ENCODE measurements at regions not wholly inside any gene's neighbourhood (a gene's known extent, or its start where the extent isn't known, plus 50 kb on each side); places are given as distances from the start of the nearest gene placed in this dataset.
A peak's percentile ranks its signal among the peaks of the same experiment; 100 is the strongest.
"Not testable (repeated sequence)": the region's sequence is repeated elsewhere in the genome, so short reads cannot be mapped to it uniquely, and the experiment has no call there.

- DNase-seq (ENCODE audit: low read depth), result no peak
Observed at GRCh38 chr1:197985351-197985750, 68.2 kb downstream of the LHX9 start.

DNA sequence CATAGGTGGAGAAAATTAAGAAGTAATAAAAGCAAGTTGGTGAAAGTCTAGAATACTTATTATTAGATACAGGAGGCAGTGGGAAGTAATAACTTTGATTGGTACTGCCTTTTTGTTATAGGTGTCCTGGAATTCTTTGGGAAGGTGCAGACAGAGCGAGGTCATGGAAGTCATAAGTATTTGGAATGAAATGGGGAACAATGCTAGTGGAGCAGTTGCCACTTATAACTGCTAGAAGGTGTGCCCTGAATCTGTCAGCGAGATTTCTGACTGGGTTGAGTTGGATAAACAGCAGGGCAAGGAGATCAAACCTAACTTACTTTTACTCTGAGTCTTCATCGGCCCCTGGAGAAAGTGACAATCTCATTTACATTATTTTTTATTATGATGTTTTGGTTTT, 69.6 kb downstream of the LHX9 start:
- DNase-seq (ENCODE audit: low read depth), result no peak

- no peak for DNase-seq (ENCODE audit: low read depth)
Observed at GRCh38 chr1:197987294-197987693, 70.1 kb downstream of the LHX9 start.

DNA sequence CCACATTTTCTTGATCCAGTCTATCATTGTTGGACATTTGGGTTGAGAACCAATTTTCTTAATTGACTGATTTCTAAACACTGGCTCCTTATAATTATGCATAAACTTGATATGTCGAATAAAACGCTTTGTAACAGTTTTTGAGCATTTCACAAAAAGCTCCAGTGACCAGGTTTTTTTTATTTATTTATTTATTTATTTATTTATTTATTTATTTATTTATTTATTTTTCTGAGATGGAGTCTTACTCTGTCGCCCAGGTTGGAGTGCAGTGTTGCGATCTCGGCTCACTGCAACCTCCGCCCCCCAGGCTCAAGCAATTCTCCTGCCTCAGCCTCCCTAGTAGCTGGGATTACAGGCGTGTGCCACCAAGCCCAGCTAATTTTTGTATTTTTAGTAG, 71.4 kb downstream of the LHX9 start:
- DNase-seq (ENCODE audit: low read depth), result not testable (repeated sequence)

- no peak for DNase-seq (ENCODE audit: low read depth)
Observed at GRCh38 chr1:197989058-197989457, 71.9 kb downstream of the LHX9 start.

DNA sequence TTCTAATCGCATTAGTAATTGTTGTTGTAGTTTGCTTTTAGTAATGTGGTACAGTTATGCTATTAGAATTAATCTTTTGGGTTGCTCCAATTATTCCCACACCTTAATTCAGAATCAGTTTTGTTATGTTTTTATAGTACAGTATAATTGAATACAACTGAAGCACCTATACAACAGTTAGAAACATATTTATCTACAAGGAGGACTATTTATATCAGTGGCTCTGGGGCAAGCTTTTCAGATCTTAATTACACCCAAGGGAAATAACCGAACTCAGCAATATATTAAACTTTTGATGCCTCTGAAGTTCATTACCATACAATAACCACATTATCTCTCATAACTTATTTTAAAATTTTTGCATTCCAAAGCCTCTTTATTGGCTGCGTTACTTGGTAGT, 74.4 kb downstream of the LHX9 start:
- DNase-seq (ENCODE audit: low read depth), result no peak

GRCh38 chr1:197994907-197995407, 77.8 kb downstream of the LHX9 start:
- DNase-seq (ENCODE audit: low read depth), result no peak

DNA sequence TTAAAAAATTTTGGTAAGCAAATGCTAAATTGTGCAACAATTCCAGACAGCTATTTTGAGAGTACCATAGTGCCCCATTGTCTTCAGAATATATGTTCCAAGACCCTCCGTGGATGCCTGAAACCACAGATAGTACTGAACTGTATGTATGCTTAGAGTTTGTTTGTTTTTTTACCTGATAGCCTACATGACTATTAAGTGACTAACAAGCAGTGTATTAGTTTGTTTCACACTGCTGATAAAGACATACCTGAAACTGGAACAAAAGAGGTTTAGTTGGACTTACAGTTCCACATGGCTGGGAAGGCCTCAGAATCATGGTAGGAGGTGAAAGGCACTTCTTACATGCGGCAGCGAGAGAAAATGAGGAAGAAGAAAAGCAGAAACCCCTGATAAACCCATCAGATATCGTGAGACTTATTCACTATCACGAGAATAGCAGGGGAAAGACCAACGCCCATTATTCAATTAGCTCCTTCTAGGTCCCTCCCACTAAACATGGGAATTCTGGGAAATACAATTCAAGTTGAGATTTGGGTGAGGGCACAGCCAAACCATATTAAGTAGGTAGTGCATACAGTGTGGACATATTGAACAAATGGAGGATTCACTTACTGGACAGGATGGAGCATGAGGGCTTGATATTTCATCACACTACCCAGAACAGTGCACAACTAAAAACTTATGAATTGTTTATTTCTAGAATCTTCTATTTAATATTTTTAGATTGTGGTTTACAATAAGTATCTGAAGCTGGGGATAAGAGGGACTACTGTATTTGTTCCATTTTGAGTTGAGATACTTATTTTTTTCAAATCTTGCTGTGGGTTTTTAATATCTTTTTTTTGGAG, 78.5 kb downstream of the LHX9 start:
- DNase-seq (ENCODE audit: low read depth), result no peak

- DNase-seq (ENCODE audit: low read depth), result not testable (repeated sequence)
Observed at GRCh38 chr1:197996259-197996512, 79.0 kb downstream of the LHX9 start.

DNA sequence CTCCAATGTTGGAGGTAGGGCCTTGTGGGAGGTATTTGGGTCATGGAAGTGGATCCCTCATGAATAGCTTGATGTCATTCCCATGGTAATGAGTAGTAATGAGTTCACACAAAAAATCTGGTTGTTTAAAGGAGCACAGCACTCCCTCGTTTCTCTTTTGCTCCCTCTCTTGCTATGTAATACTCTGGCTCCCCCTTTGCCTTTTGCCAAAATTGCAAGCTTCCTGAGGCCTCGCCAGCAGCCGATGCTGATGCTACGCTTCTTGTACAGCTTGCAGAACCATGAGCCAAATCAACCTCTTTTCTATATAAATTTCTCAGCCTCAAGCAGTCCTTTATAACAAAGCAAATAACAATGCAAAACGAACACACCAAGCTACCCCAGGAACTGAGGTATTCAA, 80.9 kb downstream of the LHX9 start:
- no peak for DNase-seq (ENCODE audit: low read depth)

DNA sequence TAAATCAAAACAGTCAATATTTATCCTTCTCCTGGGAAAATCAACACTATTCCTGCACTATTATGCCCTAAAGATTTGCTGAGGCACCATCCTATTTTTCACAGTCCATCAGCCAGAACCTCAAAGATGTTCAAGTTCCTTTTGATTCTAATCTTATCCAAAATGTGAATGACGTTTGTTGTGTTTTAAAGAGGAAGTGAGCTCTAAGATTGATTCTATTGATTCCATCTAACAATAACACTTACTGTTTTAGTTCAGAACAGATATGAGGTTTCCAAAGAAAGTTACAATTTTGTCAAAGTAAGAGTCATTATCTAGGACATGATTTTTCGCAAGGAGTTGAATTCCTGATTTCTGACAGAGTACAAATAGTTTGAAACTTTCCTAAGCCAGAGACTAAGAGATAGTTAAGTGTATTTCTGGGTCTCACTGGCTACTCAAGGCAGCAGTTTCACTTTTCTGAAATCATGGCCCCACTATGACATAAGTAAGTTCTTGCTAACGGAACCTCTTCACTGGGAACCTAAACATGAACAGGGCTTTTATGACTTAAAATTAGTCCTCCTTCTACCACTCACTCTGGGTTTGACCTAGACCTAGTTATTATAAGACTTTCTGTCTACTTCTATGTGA, 84.7 kb downstream of the LHX9 start:
- peak; percentile 87 for DNase-seq (ENCODE audit: low read depth)

- DNase-seq (ENCODE audit: low read depth), result no peak
Observed at GRCh38 chr1:198003468-198003867, 86.3 kb downstream of the LHX9 start.

GRCh38 chr1:198007011-198007410, 89.8 kb downstream of the LHX9 start:
- no peak for DNase-seq (ENCODE audit: low read depth)

DNA sequence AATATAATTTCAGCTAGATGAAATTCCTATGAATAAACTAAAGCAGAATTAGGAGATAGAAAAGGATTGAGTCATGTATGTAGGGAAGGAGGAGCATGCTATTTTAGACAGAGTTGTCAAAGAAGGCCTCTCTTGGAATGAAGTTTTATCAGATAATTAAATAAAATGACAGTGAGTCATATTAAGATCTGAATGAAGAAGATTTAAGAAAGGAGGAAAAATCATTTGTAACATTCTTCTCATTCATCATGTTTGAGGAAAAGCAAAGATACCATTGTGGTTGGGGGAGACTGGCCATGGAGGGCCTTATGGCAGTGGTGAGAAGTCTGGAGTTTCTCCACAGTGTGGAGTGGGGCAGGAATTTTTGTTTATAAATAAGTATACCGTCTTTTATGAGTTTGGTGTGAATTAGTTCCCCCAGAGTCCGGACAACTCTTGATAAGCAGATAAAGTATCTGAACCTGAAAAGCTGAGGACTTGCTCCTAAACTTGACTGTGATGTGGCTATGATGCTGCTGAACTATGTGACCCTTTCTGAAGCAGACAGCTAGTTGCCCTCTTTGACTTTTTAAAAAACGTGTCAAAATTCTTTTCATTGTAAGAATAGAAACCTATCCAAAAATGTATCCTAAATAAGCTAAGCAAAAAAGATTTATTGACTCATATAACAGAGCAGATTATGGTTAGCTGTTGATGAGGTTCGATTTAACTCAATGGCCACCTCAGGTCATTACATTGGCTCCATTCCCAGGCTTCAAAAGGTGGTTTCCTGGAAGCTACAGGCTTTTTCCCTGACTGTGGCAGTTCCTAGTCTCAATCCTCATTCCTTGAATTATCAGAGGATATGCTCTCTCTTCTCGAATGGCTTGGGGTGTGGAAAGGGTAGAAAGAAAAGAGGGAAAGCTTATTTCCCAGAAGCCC, 90.8 kb downstream of the LHX9 start:
- peak; percentile 80 for DNase-seq (ENCODE audit: low read depth)

DNA sequence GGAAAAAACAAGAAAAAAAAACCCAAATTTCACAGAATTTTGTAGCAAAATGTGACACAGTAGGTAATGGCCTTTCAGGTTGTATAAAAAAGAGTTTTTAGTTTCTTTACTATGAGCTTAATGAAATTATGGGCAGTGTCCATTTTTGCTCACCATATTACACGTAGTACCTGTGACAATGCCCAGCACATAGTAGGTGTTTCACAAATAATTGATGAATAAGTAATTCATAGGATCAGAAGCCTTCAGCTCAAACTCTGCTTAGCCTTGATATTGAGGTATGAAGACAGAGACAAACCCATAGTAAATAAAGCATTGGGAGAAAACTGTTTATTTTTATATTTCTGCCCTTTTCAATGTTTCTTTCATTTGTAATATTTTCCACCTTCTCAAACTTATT, 97.2 kb downstream of the LHX9 start:
- no peak for DNase-seq (ENCODE audit: low read depth)

DNA sequence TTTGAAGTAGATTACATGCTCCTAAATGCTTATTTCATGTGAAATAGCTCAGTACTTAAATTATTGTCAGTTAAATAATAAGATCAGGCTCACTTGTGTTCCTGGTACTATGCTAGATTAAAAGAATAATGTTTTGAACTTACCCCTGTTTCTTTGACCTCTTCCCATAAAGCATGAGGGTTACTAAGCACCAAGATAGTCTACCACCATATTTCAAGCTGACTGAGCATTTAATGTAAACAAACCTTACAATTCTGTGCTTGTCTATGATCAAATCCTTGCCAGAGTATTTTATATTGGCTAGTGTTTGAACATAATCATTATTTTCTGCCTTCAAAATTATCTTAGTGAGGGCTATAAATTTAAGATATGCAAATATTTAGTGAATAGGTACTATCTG, 98.1 kb downstream of the LHX9 start:
- no peak for DNase-seq (ENCODE audit: low read depth)

- peak; percentile 100 for DNase-seq (ENCODE audit: low read depth)
Observed at GRCh38 chr1:198018529-198018928, 101.4 kb downstream of the LHX9 start.

DNA sequence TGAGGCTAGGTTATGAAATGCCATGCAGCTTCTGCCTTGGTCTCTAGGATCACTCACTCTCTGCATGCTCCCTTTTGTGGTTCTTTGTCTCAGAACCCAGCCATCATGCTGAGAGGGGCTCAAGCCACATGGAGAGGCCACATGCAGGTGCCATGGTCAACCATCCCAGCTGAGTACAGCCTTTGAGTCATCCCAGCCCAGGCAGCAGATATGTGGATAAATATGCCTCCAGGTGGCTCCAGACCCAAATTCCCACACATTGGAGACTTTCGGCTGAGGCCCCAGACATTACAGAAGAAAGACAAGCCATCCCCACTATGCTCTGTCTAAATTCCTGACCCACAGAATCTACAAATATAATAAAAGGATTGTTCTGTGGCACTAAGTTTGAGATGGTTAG, 102.0 kb downstream of the LHX9 start:
- no peak for DNase-seq (ENCODE audit: low read depth)

DNA sequence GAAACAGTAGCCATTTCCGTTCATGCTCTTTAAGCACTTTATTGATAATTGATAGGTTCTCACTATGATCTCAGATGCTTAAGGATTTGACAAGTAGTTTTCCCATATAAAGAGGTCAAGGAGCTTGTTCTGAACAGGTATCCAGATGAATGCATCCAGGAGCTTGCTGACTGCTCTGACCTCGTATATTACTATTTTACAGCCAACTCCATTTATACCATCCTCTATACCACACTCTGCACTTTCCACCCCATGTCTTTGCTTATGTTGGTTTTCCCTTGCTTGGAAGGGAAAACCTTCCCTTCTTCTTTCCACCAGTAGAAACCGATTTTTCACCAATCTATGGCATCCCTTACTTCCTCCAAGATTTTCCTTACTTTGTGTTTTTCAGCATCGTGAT, 107.2 kb downstream of the LHX9 start:
- DNase-seq (ENCODE audit: low read depth), result no peak

DNA sequence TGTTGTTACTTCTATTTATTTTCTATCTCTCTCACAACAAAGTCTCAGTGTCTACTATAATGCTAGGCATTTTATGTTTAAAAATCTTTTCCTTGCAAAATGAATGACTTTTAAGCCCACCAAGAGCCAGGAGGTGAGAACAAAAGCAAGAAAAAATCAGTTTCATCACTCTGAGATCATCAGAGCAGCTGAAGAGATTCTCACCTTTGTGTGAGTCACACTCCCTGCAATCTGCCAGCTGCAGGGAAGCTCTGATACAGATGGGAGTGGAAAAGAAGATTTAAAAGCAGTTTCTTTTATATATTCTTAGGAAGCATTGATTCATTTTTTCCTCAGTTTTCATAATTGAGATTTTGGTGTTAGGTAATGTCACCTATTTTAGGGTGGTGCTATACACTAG, 107.6 kb downstream of the LHX9 start:
- peak; percentile 23 for DNase-seq (ENCODE audit: low read depth)

DNA sequence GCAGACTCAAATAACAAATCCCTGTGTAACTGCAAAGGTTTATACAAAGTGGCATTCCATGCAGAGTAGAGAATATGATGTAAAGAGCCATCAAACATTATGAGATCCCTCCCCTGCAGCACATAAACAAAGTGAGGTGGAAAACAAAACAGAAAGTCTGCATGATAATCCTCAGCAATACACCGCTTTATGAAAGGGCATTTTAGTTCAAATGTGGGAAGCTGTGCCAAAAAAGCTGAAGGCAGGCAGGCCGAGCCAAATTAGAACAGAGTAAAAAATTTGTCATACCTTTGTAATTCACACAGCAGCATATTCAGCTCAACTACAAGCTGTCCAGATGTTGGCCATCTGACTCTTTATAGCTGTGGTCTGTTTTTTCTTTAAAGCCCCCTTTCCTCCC, 113.5 kb downstream of the LHX9 start:
- peak; percentile 47 for DNase-seq (ENCODE audit: low read depth)

- no peak for DNase-seq (ENCODE audit: low read depth)
Observed at GRCh38 chr1:198031086-198031485, 113.9 kb downstream of the LHX9 start.

GRCh38 chr1:198032668-198033067, 115.5 kb downstream of the LHX9 start:
- no peak for DNase-seq (ENCODE audit: low read depth)

Measured in EH (cell line).